ENCODE measurements at regions not wholly inside any gene's neighbourhood (a gene's known extent, or its start where the extent isn't known, plus 50 kb on each side); places are given as distances from the start of the nearest gene placed in this dataset.

GRCh38 chr20:16220826-16221225, 352.4 kb downstream of the KIF16B start:
- DNase-seq (no peak), ATAC-seq (no peak)
- intact Hi-C loops (cut with DNase I): no loop called here

- DNase-seq: no peak
- no peak for ATAC-seq
- intact Hi-C loops (cut with DNase I): no loop called here
These were observed 354.1 kb downstream of the KIF16B start for GRCh38 chr20:16219182-16219581.

GRCh38 chr20:16216914-16217230, 356.4 kb downstream of the KIF16B start:
- ATAC-seq (no peak), DNase-seq (no peak)
- intact Hi-C loops (cut with DNase I): no loop called here

- no peak for DNase-seq
- intact Hi-C loops (cut with DNase I): no loop called here
- ATAC-seq: no peak
These were observed 356.9 kb downstream of the KIF16B start for GRCh38 chr20:16216227-16216913.

GRCh38 chr20:16215041-16215440, 358.2 kb downstream of the KIF16B start:
- DNase-seq: no peak
- intact Hi-C loops (cut with DNase I): no loop called here
- ATAC-seq: no peak

GRCh38 chr20:16212790-16213189, 360.5 kb downstream of the KIF16B start:
- intact Hi-C loops (cut with DNase I): no loop called here
- DNase-seq: no peak
- no peak for ATAC-seq

GRCh38 chr20:16209951-16210361, 363.3 kb downstream of the KIF16B start:
- ATAC-seq (no peak), DNase-seq (no peak)
- intact Hi-C loops (cut with DNase I): no loop called here

- intact Hi-C loops (cut with DNase I): no loop called here
- ATAC-seq (no peak), DNase-seq (no peak)
These were observed 363.9 kb downstream of the KIF16B start for GRCh38 chr20:16209357-16209756.

- ATAC-seq (no peak), DNase-seq (no peak)
- intact Hi-C loops (cut with DNase I): no loop called here
These were observed 364.8 kb downstream of the KIF16B start for GRCh38 chr20:16208443-16208842.

- ATAC-seq: no peak
- no peak for DNase-seq
- intact Hi-C loops (cut with DNase I): no loop called here
These were observed 366.4 kb downstream of the KIF16B start for GRCh38 chr20:16206817-16207216.

GRCh38 chr20:16205507-16205906, 367.7 kb downstream of the KIF16B start:
- ATAC-seq (no peak), DNase-seq (no peak)
- intact Hi-C loops (cut with DNase I): no loop called here

GRCh38 chr20:16203096-16203495, 370.2 kb downstream of the KIF16B start:
- DNase-seq (no peak), ATAC-seq (no peak)
- intact Hi-C loops (cut with DNase I): no loop called here

- DNase-seq (no peak), ATAC-seq (no peak)
- intact Hi-C loops (cut with DNase I): no loop called here
These were observed 372.1 kb downstream of the KIF16B start for GRCh38 chr20:16201191-16201590.

- intact Hi-C loops (cut with DNase I): no loop called here
- DNase-seq (no peak), ATAC-seq (no peak)
These were observed 375.6 kb downstream of the KIF16B start for GRCh38 chr20:16197696-16198095.

GRCh38 chr20:16195671-16196070, 377.6 kb downstream of the KIF16B start:
- intact Hi-C loops (cut with DNase I): no loop called here
- DNase-seq (no peak), ATAC-seq (no peak)

- intact Hi-C loops (cut with DNase I): no loop called here
- ATAC-seq (no peak), DNase-seq (no peak)
These were observed 378.5 kb downstream of the KIF16B start for GRCh38 chr20:16194617-16195360.

GRCh38 chr20:16191496-16191895, 381.8 kb downstream of the KIF16B start:
- intact Hi-C loops (cut with DNase I): no loop called here
- DNase-seq: no peak
- no peak for ATAC-seq

GRCh38 chr20:16189371-16189770, 383.9 kb downstream of the KIF16B start:
- no peak for DNase-seq
- intact Hi-C loops (cut with DNase I): no loop called here
- no peak for ATAC-seq

- ATAC-seq: no peak
- intact Hi-C loops (cut with DNase I): no loop called here
- DNase-seq: no peak
These were observed 385.2 kb downstream of the KIF16B start for GRCh38 chr20:16187956-16188616.

GRCh38 chr20:16179919-16180318, 393.3 kb downstream of the KIF16B start:
- intact Hi-C loops (cut with DNase I): no loop called here
- DNase-seq (no peak), ATAC-seq (no peak)

GRCh38 chr20:16179371-16179770, 393.9 kb downstream of the KIF16B start:
- intact Hi-C loops (cut with DNase I): no loop called here

More at GRCh38 chr20:16179371-16179770, 393.9 kb downstream of the KIF16B start:
- ATAC-seq (no peak), DNase-seq (no peak)

Data from left cardiac atrium (tissue), 4 donors.